ENCODE measurements at regions not wholly inside any gene's neighbourhood (a gene's known extent, or its start where the extent isn't known, plus 50 kb on each side); places are given as distances from the start of the nearest gene placed in this dataset.

GRCh38 chr6:101202867-101203374, 190.6 kb upstream of the GRIK2 start:
- Mint-ChIP-seq H3K4me3 (no peak overlapping the region), H3K36me3 (no peaks in the 10 kb centered on the region), H3K27me3 (ENCODE audit: low read depth) (no peaks in the 10 kb centered on the region), H3K4me1 (peaks cover 5% of the 10 kb centered on the region; the same call in 1 of the 2 replicates), H3K27ac (no peak overlapping the region), H3K9me3 (no peaks in the 10 kb centered on the region)
- DNase-seq (ENCODE audit: low spot score): no peak
- TF ChIP-seq CBFB (CRISPR knock-in tag; IDR thresholded peaks at IDR 0.05; ENCODE audit: low read depth): no peak
- no peak for TF ChIP-seq NR1H2 (CRISPR knock-in tag; IDR thresholded peaks at IDR 0.05)
- no peak for TF ChIP-seq E2F4 (CRISPR knock-in tag; IDR thresholded peaks at IDR 0.05; ENCODE audit: borderline replicate concordance, low read depth)
- TF ChIP-seq MXD4 (CRISPR knock-in tag; IDR thresholded peaks at IDR 0.05; ENCODE audit: borderline replicate concordance): no peak
- no peak for TF ChIP-seq NR3C1 (CRISPR knock-in tag; conservative IDR thresholded peaks at IDR 0.05; ENCODE audit: low read depth)
- TF ChIP-seq ESRRA (CRISPR knock-in tag; IDR thresholded peaks at IDR 0.05; ENCODE audit: borderline replicate concordance): no peak
- ChIA-PET POLR2A (no interaction called here), CTCF (no interaction called here)
- ATAC-seq: no peak

DNA sequence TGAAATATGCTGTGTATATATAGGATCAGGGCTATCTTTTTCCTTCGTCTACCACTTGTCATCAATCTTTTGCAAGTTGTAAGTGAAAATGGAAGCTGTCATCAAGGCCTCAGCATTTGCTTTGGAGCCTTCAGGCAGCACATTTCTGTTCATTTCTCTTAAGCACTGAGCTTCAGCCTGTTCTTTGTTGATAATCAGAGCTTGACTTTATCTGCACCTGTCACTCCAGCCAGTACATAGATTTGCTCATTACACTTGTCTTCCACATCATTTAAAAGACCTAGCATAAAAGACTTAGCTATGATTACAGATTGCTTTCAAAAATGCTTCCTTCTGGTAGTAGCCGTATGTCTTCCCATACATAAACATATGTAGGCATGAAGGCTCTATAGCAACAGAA, 189.8 kb upstream of the GRIK2 start:
- POLR2A ChIA-PET: no interaction called here
- Mint-ChIP-seq H3K36me3 (no peaks in the 10 kb centered on the region), H3K9me3 (no peaks in the 10 kb centered on the region), H3K27me3 (ENCODE audit: low read depth) (no peaks in the 10 kb centered on the region), H3K4me1 (peaks cover 5% of the 10 kb centered on the region; the same call in 1 of the 2 replicates), H3K4me3 (no peak overlapping the region), H3K27ac (no peak overlapping the region)
- no peak for TF ChIP-seq CDX4 (CRISPR knock-in tag; IDR thresholded peaks at IDR 0.05; ENCODE audit: borderline replicate concordance)
- CTCF ChIA-PET: no interaction called here
- ATAC-seq: no peak
- DNase-seq (ENCODE audit: low spot score): no peak

DNA sequence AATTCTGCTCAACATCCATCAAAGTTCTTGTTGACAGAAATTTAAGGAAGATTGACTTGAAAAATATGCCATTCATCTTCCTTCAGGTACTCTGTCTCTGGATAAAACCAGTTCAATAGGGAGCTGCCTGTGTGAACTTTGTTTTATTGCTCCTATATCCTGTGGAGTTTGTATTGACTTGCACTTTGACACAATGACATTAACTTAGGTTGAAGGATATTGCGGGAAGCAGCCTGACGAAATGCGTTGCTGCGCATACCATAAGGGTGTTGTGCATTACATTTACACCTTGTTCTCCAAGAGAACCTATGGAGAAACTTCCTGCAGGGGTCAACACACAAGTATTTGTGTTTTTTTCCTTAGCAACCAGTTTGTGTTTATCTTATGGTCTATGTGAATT, 185.4 kb upstream of the GRIK2 start:
- H3K27ac Mint-ChIP-seq: no peak overlapping the region
- no peaks in the 10 kb centered on the region for H3K27me3 Mint-ChIP-seq (ENCODE audit: low read depth)
- ATAC-seq (no peak), DNase-seq (ENCODE audit: low spot score) (no peak)
- TF ChIP-seq NR3C1 (CRISPR knock-in tag; conservative IDR thresholded peaks at IDR 0.05; ENCODE audit: low read depth) (no peak), HMGA2 (CRISPR knock-in tag; IDR thresholded peaks at IDR 0.05) (no peak), NR2C2 (CRISPR knock-in tag; IDR thresholded peaks at IDR 0.05) (no peak), NR1H2 (CRISPR knock-in tag; IDR thresholded peaks at IDR 0.05) (no peak), ETV6 (CRISPR knock-in tag; IDR thresholded peaks at IDR 0.05) (no peak)
- no peaks in the 10 kb centered on the region for H3K36me3 Mint-ChIP-seq
- H3K4me3 Mint-ChIP-seq: no peak overlapping the region
- POLR2A ChIA-PET: no interaction called here
- H3K9me3 Mint-ChIP-seq: no peaks in the 10 kb centered on the region
- H3K4me1 Mint-ChIP-seq: peaks cover 5% of the 10 kb centered on the region; the same call in 1 of the 2 replicates
- CTCF ChIA-PET: no interaction called here

DNA sequence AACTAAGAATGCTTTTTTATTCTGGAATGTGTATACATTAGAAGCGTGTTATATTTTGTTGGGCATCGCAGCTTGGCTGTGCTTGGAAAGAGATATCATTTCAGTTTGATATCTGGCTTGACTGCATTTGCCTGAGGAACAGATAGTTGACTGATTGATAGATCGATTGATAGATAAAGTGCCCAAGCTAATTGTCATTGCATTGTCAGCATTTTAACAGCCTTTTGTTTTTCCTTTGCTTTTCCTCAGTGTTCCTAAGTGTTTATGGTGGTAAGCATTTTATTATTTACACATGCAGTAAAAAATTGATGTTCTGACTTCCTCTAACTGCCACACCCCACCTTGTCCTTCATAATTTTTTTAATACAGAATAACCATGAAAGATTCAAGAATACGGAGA, 180.9 kb upstream of the GRIK2 start:
- no peaks in the 10 kb centered on the region for H3K9me3 Mint-ChIP-seq
- POLR2A ChIA-PET: no interaction called here
- H3K27me3 Mint-ChIP-seq (ENCODE audit: low read depth): no peaks in the 10 kb centered on the region
- no peak for ATAC-seq
- no peak for DNase-seq (ENCODE audit: low spot score)
- no peak overlapping the region for H3K27ac Mint-ChIP-seq
- peaks cover 2% of the 10 kb centered on the region; the same call in 1 of the 2 replicates for H3K4me1 Mint-ChIP-seq
- no peak overlapping the region for H3K4me3 Mint-ChIP-seq
- no peaks in the 10 kb centered on the region for H3K36me3 Mint-ChIP-seq
- TF ChIP-seq ZNF232 (CRISPR knock-in tag; IDR thresholded peaks at IDR 0.05) (no peak), ZNF281 (CRISPR knock-in tag; IDR thresholded peaks at IDR 0.05) (no peak), MAX (CRISPR knock-in tag; IDR thresholded peaks at IDR 0.05) (no peak), FOXK1 (CRISPR knock-in tag; IDR thresholded peaks at IDR 0.05) (no peak), ERG (CRISPR knock-in tag; IDR thresholded peaks at IDR 0.05) (no peak), CTCF (IDR thresholded peaks at IDR 0.05) (no peak), USF2 (CRISPR knock-in tag; IDR thresholded peaks at IDR 0.05) (no peak)
- CTCF ChIA-PET: no interaction called here

Data from WTC11 (cell line).